Parathyroid adenoma (tissue), 2 donors: ENCODE measurements at regions not wholly inside any gene's neighbourhood (a gene's known extent, or its start where the extent isn't known, plus 50 kb on each side); places are given as distances from the start of the nearest gene placed in this dataset.

Experiments
- H2AFZ ChIP-seq: fragments of 300-600 bp; sonication (generic); one replicate; pipeline ENCODE4 v1.7.0; 2017; ENCODE audit warnings: antibody characterized with exemption, mild to moderate bottlenecking
- H3K27ac ChIP-seq: fragments of 300-600 bp; sonication (generic); one replicate; pipeline ENCODE4 v1.7.0; 2017
- H3K27me3 ChIP-seq: fragments of 300-600 bp; sonication (generic); one replicate; pipeline ENCODE4 v1.7.0; 2017; ENCODE audit warnings: low read length; ENCODE audit not compliant: control insufficient read depth, insufficient read depth
- H3K36me3 ChIP-seq: fragments of 300-600 bp; sonication (generic); one replicate; pipeline ENCODE4 v1.7.0; 2017; ENCODE audit warnings: low read length; ENCODE audit not compliant: control insufficient read depth, insufficient read depth
- H3K4me1 ChIP-seq: fragments of 300-600 bp; sonication (generic); one replicate; pipeline ENCODE4 v1.7.0; 2017; ENCODE audit warnings: control low read depth
- H3K4me2 ChIP-seq: fragments of 300-600 bp; sonication (generic); one replicate; pipeline ENCODE4 v1.7.0; 2017; ENCODE audit warnings: low read length
- H3K4me3 ChIP-seq: fragments of 300-600 bp; sonication (generic); one replicate; pipeline ENCODE4 v1.7.0; 2017; ENCODE audit warnings: low read depth, low read length
- H3K79me2 ChIP-seq: fragments of 300-600 bp; sonication (generic); one replicate; pipeline ENCODE4 v1.7.0; 2017; ENCODE audit warnings: control low read depth
- H3K9ac ChIP-seq: fragments of 300-600 bp; sonication (generic); one replicate; pipeline ENCODE4 v1.7.0; 2017; ENCODE audit warnings: mild to moderate bottlenecking
- H3K9me3 ChIP-seq: fragments of 300-600 bp; sonication (generic); one replicate; pipeline ENCODE4 v1.7.0; 2017; ENCODE audit warnings: low read length; ENCODE audit not compliant: control insufficient read depth
- TF ChIP-seq, protein P1 (sequence below): fragments of 300-600 bp; sonication (generic); IDR thresholded peaks from one replicate; pipeline ENCODE4 v1.7.0; 2017; ENCODE audit warnings: antibody characterized with exemption, mild to moderate bottlenecking
- donor health status: primary hyperparathyroidism.

DNA sequence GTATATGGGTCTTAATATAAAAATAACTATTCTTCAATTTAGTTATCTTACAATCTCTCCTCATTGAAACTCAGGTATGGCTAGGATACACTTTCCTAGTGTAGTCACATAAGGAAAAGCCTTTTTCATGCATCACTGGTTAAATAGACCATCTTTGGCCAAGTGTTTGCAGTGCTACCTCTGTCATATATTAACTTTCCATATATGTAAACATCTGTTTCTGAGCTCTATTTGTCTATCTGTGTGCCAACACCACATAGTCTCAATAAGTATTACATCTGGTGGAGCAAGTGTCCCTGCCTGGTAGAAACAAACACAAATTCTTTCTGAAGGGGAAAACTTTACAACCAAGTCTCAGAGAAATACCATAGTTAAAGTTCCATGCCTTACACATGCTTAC, 134.6 kb downstream of the TSEN15 start:
- no peaks in the 10 kb centered on the region for H3K4me1 ChIP-seq
- H3K9ac ChIP-seq: no peak overlapping the region
- H3K79me2 ChIP-seq: no peaks in the 10 kb centered on the region
- no peaks in the 10 kb centered on the region for H3K27me3 ChIP-seq
- H3K9me3 ChIP-seq: no peaks in the 10 kb centered on the region
- no peaks in the 10 kb centered on the region for H3K36me3 ChIP-seq
- no peak overlapping the region for H3K4me2 ChIP-seq
- no peak overlapping the region for H2AFZ ChIP-seq
- TF ChIP-seq, protein P1, sequence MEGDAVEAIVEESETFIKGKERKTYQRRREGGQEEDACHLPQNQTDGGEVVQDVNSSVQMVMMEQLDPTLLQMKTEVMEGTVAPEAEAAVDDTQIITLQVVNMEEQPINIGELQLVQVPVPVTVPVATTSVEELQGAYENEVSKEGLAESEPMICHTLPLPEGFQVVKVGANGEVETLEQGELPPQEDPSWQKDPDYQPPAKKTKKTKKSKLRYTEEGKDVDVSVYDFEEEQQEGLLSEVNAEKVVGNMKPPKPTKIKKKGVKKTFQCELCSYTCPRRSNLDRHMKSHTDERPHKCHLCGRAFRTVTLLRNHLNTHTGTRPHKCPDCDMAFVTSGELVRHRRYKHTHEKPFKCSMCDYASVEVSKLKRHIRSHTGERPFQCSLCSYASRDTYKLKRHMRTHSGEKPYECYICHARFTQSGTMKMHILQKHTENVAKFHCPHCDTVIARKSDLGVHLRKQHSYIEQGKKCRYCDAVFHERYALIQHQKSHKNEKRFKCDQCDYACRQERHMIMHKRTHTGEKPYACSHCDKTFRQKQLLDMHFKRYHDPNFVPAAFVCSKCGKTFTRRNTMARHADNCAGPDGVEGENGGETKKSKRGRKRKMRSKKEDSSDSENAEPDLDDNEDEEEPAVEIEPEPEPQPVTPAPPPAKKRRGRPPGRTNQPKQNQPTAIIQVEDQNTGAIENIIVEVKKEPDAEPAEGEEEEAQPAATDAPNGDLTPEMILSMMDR: no peak
- H3K27ac ChIP-seq: no peak overlapping the region
- H3K4me3 ChIP-seq: no peak overlapping the region

DNA sequence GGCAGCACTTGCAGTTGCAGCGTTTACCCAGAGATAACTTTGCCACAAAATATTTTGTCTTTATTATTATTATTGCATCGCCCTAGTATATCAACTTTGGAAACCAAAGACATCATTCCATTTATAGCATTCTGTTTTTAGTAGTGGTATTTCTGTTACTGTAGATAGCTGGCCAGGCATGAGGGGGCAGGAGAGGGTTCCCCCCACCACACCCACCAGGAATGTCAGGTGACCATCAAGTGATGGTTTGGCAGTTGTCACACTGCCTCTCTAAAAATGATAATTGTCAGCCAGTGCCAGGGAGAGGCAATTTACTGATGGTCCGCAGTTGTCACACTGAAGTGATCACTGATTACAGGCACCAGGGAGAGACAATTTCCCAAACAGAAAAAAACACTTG, 135.6 kb downstream of the TSEN15 start:
- Histone ChIP-seq H3K9ac (no peak overlapping the region), H3K9me3 (no peaks in the 10 kb centered on the region), H3K27ac (no peak overlapping the region), H3K4me1 (no peaks in the 10 kb centered on the region), H2AFZ (no peak overlapping the region), H3K4me2 (no peak overlapping the region), H3K79me2 (no peaks in the 10 kb centered on the region), H3K36me3 (no peaks in the 10 kb centered on the region), H3K27me3 (no peaks in the 10 kb centered on the region), H3K4me3 (no peak overlapping the region)
- TF ChIP-seq, protein P1: no peak

DNA sequence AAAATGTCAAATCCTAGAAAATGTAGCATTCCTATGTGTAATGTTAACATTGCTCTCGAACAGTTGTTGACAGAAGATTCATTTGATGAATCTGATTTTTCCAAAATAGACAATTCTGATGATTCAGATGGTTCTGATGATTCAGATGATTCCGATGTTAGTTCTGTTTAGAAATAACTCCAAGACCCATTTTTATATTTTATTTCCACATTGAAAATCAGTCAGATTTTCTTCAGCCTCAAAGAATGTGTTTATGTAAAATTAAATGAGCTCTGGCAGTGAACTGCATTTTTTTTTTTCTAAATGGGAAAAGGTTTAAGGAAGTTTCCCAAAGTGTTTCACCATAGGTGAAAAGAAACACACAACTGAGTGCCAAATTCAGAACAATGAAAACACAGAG, 136.5 kb downstream of the TSEN15 start:
- TF ChIP-seq, protein P1: no peak
- Histone ChIP-seq H3K27ac (no peak overlapping the region), H3K4me1 (no peaks in the 10 kb centered on the region), H3K4me2 (no peak overlapping the region), H3K4me3 (no peak overlapping the region), H3K27me3 (no peaks in the 10 kb centered on the region), H2AFZ (no peak overlapping the region), H3K9me3 (no peaks in the 10 kb centered on the region), H3K9ac (no peak overlapping the region), H3K79me2 (no peaks in the 10 kb centered on the region), H3K36me3 (no peaks in the 10 kb centered on the region)

DNA sequence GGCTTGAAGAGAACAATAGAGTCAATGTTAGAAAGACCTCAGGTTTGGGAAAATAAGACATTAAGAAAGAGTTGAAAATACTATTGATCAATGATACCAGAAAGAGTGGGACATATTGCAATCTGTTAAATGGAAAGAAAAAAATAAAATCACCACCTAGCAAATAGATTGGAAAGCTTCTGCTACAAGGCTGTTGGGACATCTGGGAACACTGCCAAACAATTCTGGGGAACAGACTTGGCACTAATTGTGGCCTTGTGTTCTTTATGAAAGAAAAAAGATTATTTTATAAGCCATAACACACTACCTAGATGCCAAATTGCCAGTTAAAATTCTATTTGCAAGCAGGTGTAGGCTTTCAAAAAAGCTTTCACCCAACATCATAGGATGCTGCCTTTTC, 137.8 kb downstream of the TSEN15 start:
- H3K9me3 ChIP-seq: no peaks in the 10 kb centered on the region
- no peaks in the 10 kb centered on the region for H3K79me2 ChIP-seq
- no peaks in the 10 kb centered on the region for H3K4me1 ChIP-seq
- H3K4me3 ChIP-seq: no peak overlapping the region
- no peak overlapping the region for H3K4me2 ChIP-seq
- no peak overlapping the region for H2AFZ ChIP-seq
- no peaks in the 10 kb centered on the region for H3K27me3 ChIP-seq
- H3K36me3 ChIP-seq: no peaks in the 10 kb centered on the region
- H3K27ac ChIP-seq: no peak overlapping the region
- H3K9ac ChIP-seq: no peak overlapping the region
- TF ChIP-seq, protein P1: no peak

DNA sequence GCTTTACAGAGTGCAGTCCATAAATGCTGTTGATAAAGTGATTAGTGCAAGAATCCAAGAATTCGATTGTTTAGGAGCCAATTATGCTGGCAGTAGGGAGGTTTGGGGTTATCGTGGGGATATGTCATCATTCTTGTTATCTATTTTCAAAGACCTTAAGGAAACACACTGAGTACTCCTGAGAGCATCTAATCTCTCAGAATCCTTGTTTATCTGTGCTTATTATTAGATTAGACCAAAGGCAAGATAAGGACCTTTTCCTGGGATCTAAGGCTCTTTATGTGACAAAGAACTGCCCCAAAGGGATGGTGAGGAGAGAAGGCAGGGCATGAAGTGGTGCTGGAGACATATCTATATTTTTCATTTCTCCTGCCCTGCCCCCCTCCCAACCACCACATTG, 139.1 kb downstream of the TSEN15 start:
- Histone ChIP-seq H3K9ac (no peak overlapping the region), H2AFZ (no peak overlapping the region), H3K36me3 (no peaks in the 10 kb centered on the region), H3K9me3 (no peaks in the 10 kb centered on the region), H3K27ac (no peak overlapping the region), H3K4me3 (no peak overlapping the region), H3K79me2 (no peaks in the 10 kb centered on the region), H3K4me1 (no peaks in the 10 kb centered on the region), H3K4me2 (no peak overlapping the region), H3K27me3 (no peaks in the 10 kb centered on the region)
- TF ChIP-seq, protein P1: no peak
